DOHH2 (cell line): ENCODE measurements at regions not wholly inside any gene's neighbourhood (a gene's known extent, or its start where the extent isn't known, plus 50 kb on each side); places are given as distances from the start of the nearest gene placed in this dataset.

Source experiments
- H3F3A ChIP-seq: fragments of 200-600 bp; sonication (generic), shearing (Covaris generic); 2 replicates; pipeline ENCODE4 v1.6.0; 2016; ENCODE audit warnings: antibody characterized with exemption, mild to moderate bottlenecking; ENCODE audit not compliant: control insufficient read depth, insufficient read depth
- H3K27ac ChIP-seq: fragments of 200-600 bp; sonication (generic); 2 replicates; pipeline ENCODE4 v1.5.1; 2014; ENCODE audit warnings: low read depth, mild to moderate bottlenecking, low read length, moderate library complexity
- H3K27me3 ChIP-seq: fragments of 200-600 bp; sonication (generic); 2 replicates; pipeline ENCODE4 v1.6.1; 2014; ENCODE audit warnings: mild to moderate bottlenecking, low read length, mixed read lengths; ENCODE audit not compliant: control insufficient read depth
- H3K36me3 ChIP-seq: fragments of 200-600 bp; sonication (generic); 2 replicates; pipeline ENCODE4 v1.6.1; 2014; ENCODE audit warnings: mild to moderate bottlenecking, low read length, moderate library complexity, mixed read lengths; ENCODE audit not compliant: control insufficient read depth
- H3K4me1 ChIP-seq: fragments of 200-600 bp; sonication (generic); 2 replicates; pipeline ENCODE4 v1.6.1; 2014; ENCODE audit warnings: mild to moderate bottlenecking, low read length, mixed read lengths; ENCODE audit not compliant: control insufficient read depth
- H3K4me2 ChIP-seq: fragments of 200-600 bp; sonication (generic); 2 replicates; pipeline ENCODE4 v1.6.0; 2014; ENCODE audit warnings: mild to moderate bottlenecking, low read length, moderate library complexity
- H3K4me3 ChIP-seq: fragments of 200-600 bp; sonication (generic); 2 replicates; pipeline ENCODE4 v1.5.1; 2014; ENCODE audit warnings: mild to moderate bottlenecking, low read length, mixed read lengths
- H3K79me2 ChIP-seq: fragments of 200-600 bp; sonication (generic); 2 replicates; pipeline ENCODE4 v1.6.1; 2014; ENCODE audit warnings: mild to moderate bottlenecking, low read length, mixed read lengths; ENCODE audit not compliant: control insufficient read depth
- H3K9me2 ChIP-seq: fragments of 200-600 bp; sonication (generic); replicated peaks from 2 replicates; pipeline ENCODE4 v1.6.1; 2014; ENCODE audit warnings: mild to moderate bottlenecking, low read length, mixed read lengths; ENCODE audit not compliant: control insufficient read depth
- H3K9me3 ChIP-seq: fragments of 200-600 bp; sonication (generic); 2 replicates; pipeline ENCODE4 v1.6.1; 2014; ENCODE audit warnings: antibody characterized with exemption, low read length, mixed read lengths; ENCODE audit not compliant: control insufficient read depth, insufficient read depth
- H4K20me1 ChIP-seq: fragments of 200-600 bp; sonication (generic); 2 replicates; pipeline ENCODE4 v1.6.0; 2014; ENCODE audit warnings: low read depth, mild to moderate bottlenecking, antibody characterized with exemption, low read length, moderate library complexity; ENCODE audit not compliant: control insufficient read depth, insufficient read depth
- CTCF ChIP-seq: fragments of 200-600 bp; sonication (generic); IDR thresholded peaks from one replicate; pipeline ENCODE4 v1.5.1; 2014; ENCODE audit warnings: antibody characterized with exemption, mild to moderate bottlenecking, low read depth, low read length; ENCODE audit not compliant: poor library complexity, severe bottlenecking
- EZH2phosphoT487 ChIP-seq: fragments of 200-600 bp; sonication (generic); IDR thresholded peaks from 2 replicates; pipeline ENCODE4 v1.6.1; 2017; ENCODE audit warnings: borderline replicate concordance, mild to moderate bottlenecking, antibody characterized with exemption, low read length, moderate library complexity, mixed read lengths

DNA sequence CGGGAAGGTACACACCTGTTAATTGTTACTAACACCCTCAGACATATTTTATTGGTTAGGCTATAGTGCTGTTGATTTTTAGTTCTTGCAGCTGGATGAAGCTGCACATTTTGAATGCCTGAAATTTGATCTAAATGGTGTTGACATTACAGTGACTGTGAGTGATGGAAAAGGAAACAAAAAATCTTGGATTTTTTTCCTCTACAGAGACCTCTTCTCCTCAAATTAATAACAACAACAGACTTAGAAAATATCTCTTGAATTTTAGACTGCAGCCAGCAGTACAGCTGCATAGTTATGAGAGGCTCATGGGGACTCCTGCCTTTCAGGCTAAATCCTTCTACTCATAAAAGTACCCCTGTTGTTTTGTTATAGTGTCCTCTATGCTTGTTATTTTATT lies 500.5 kb upstream of the SPRY2 start:
- Histone ChIP-seq H3K4me2 (no peak overlapping the region), H3K9me2 (no peaks in the 10 kb centered on the region), H3F3A (no peaks in the 10 kb centered on the region), H3K4me1 (no peaks in the 10 kb centered on the region), H3K27ac (no peak overlapping the region), H3K4me3 (no peak overlapping the region), H3K79me2 (no peaks in the 10 kb centered on the region), H3K36me3 (no peaks in the 10 kb centered on the region), H3K27me3 (no peaks in the 10 kb centered on the region), H3K9me3 (no peaks in the 10 kb centered on the region), H4K20me1 (no peaks in the 10 kb centered on the region)
- TF ChIP-seq CTCF: no peak
- no peak for TF ChIP-seq EZH2phosphoT487

DNA sequence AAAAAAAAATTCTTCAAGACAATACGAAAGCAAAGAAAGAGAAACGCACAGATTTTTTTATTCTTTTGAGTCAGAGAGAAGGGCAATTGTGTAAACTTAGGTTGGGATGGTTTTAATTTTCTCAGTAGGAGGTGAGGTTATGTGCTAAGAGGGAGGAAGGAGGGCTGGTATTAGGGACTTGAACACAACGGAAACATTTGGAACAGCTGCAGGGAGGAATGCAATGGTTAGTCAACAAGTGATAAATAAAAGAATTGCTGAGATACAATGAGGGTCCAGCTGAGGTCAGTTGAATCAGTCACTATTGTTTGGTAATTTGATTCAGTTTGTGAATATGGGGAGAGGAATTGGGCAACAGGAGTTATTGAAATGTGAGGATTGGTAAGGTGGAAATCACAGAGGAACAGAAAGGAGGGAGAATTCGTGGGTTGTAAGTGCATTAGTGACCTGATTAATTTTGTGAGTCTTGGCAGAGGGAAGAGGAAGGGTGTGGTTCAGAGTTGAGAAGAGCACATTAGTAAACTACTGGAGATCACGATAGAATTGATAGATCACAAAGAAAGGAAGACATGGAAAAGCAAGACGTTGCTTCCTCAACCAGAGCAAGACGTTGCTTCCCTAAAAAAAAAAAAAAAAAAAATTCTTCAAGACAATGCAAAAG lies 499.5 kb upstream of the SPRY2 start:
- TF ChIP-seq CTCF (no peak), EZH2phosphoT487 (no peak)
- Histone ChIP-seq H4K20me1 (no peaks in the 10 kb centered on the region), H3K4me1 (no peaks in the 10 kb centered on the region), H3K9me2 (no peaks in the 10 kb centered on the region), H3F3A (no peaks in the 10 kb centered on the region), H3K27ac (no peak overlapping the region), H3K9me3 (no peaks in the 10 kb centered on the region), H3K36me3 (no peaks in the 10 kb centered on the region), H3K79me2 (no peaks in the 10 kb centered on the region), H3K4me3 (no peak overlapping the region), H3K27me3 (no peaks in the 10 kb centered on the region), H3K4me2 (no peak overlapping the region)

DNA sequence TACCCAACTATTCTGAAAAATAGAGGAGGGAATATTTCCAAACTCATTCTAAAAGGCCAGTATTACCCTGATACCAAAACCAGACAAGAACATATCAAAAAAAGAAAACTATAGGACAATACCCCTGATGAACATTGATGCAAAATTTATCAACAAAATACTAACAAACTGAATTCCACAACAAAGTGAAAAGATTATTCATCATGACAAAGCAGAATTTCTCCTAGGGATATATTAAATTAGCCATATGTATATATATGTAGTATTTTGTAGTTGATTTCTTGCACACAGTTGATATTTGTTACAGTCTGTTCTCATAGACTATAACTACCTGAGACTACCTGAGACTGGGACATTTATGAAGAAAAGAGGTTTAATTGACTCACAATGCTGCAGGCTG lies 495.0 kb upstream of the SPRY2 start:
- H3K27me3 ChIP-seq: no peaks in the 10 kb centered on the region
- H3K9me2 ChIP-seq: no peaks in the 10 kb centered on the region
- H3K4me2 ChIP-seq: no peak overlapping the region
- no peaks in the 10 kb centered on the region for H4K20me1 ChIP-seq
- H3K27ac ChIP-seq: no peak overlapping the region
- no peaks in the 10 kb centered on the region for H3K36me3 ChIP-seq
- no peaks in the 10 kb centered on the region for H3F3A ChIP-seq
- no peak overlapping the region for H3K4me3 ChIP-seq
- no peaks in the 10 kb centered on the region for H3K4me1 ChIP-seq
- no peaks in the 10 kb centered on the region for H3K79me2 ChIP-seq
- no peaks in the 10 kb centered on the region for H3K9me3 ChIP-seq
- TF ChIP-seq EZH2phosphoT487 (no peak), CTCF (no peak)
